H9 (cell line): ENCODE measurements at regions not wholly inside any gene's neighbourhood (a gene's known extent, or its start where the extent isn't known, plus 50 kb on each side); places are given as distances from the start of the nearest gene placed in this dataset.

Experiments
- DNase-seq: peaks from one replicate; pipeline ENCODE4 v3.0.0-alpha.2; 2017
- H2AFZ ChIP-seq: one replicate; pipeline ENCODE4 v1.6.1; 2013; ENCODE audit warnings: mild to moderate bottlenecking, low read length, control low read depth, moderate library complexity
- H2AK5ac ChIP-seq: 2 replicates; pipeline ENCODE4 v1.6.1; 2013; ENCODE audit warnings: low read length, control low read depth, mixed read lengths; ENCODE audit not compliant: insufficient read length
- H2BK120ac ChIP-seq: one replicate; pipeline ENCODE4 v1.6.1; 2013; ENCODE audit warnings: low read depth, mild to moderate bottlenecking, low read length, control low read depth, inconsistent platforms; ENCODE audit not compliant: poor library complexity, severe bottlenecking
- H2BK12ac ChIP-seq: 2 replicates; pipeline ENCODE4 v1.6.1; 2013; ENCODE audit warnings: low read length, control low read depth, mixed read lengths, low read depth; ENCODE audit not compliant: insufficient read length
- H2BK15ac ChIP-seq: 2 replicates; pipeline ENCODE4 v1.6.1; 2013; ENCODE audit warnings: low read depth, low read length, control low read depth
- H2BK20ac ChIP-seq: one replicate; pipeline ENCODE4 v1.6.1; 2013; ENCODE audit warnings: low read depth, mild to moderate bottlenecking, low read length, control low read depth, inconsistent platforms; ENCODE audit not compliant: poor library complexity, severe bottlenecking
- H2BK5ac ChIP-seq: 2 replicates; pipeline ENCODE4 v1.6.1; 2013; ENCODE audit warnings: low read length, control low read depth, mixed read lengths; ENCODE audit not compliant: insufficient read length
- H3K14ac ChIP-seq: 2 replicates; pipeline ENCODE4 v1.6.1; 2013; ENCODE audit warnings: low read length, control low read depth; ENCODE audit not compliant: insufficient read depth
- H3K18ac ChIP-seq: 2 replicates; pipeline ENCODE4 v1.6.1; 2013; ENCODE audit warnings: low read depth, mild to moderate bottlenecking, mixed read lengths, low read length, control low read depth; ENCODE audit not compliant: insufficient read length
- H3K23ac ChIP-seq: 2 replicates; pipeline ENCODE4 v1.6.1; 2013; ENCODE audit warnings: low read length, control low read depth, mixed read lengths, low read depth; ENCODE audit not compliant: insufficient read length
- H3K23me2 ChIP-seq: 2 replicates; pipeline ENCODE4 v1.6.1; 2013; ENCODE audit warnings: low read depth, mild to moderate bottlenecking, mixed read lengths, low read length, control low read depth; ENCODE audit not compliant: insufficient read length, poor library complexity, severe bottlenecking
- H3K27ac ChIP-seq: 2 replicates; pipeline ENCODE4 v1.5.1; 2013; ENCODE audit warnings: low read length, control low read depth, mixed read lengths, low read depth; ENCODE audit not compliant: insufficient read length
- H3K27me3 ChIP-seq: 2 replicates; pipeline ENCODE4 v1.6.1; 2013; ENCODE audit warnings: low read length, control low read depth, inconsistent platforms; ENCODE audit not compliant: insufficient read depth
- H3K4ac ChIP-seq: 2 replicates; pipeline ENCODE4 v1.6.1; 2013; ENCODE audit warnings: low read depth, mild to moderate bottlenecking, control low read depth, inconsistent platforms, low read length, moderate library complexity
- H3K4me1 ChIP-seq: 2 replicates; pipeline ENCODE4 v1.6.1; 2013; ENCODE audit warnings: low read length, control low read depth, inconsistent platforms; ENCODE audit not compliant: insufficient read depth
- H3K4me2 ChIP-seq: 2 replicates; pipeline ENCODE4 v1.6.1; 2013; ENCODE audit warnings: low read length, control low read depth, mixed read lengths; ENCODE audit not compliant: insufficient read length, insufficient read depth
- H3K56ac ChIP-seq: 2 replicates; pipeline ENCODE4 v1.6.1; 2013; ENCODE audit warnings: low read depth, mild to moderate bottlenecking, mixed read lengths, low read length, control low read depth; ENCODE audit not compliant: insufficient read length
- H3K79me1 ChIP-seq: 2 replicates; pipeline ENCODE4 v1.6.1; 2013; ENCODE audit warnings: low read depth, mild to moderate bottlenecking, moderate library complexity, low read length, control low read depth, inconsistent platforms; ENCODE audit not compliant: insufficient read depth, poor library complexity, severe bottlenecking
- H3K79me2 ChIP-seq: 2 replicates; pipeline ENCODE4 v1.6.1; 2013; ENCODE audit warnings: low read length, control low read depth, inconsistent platforms; ENCODE audit not compliant: insufficient read depth
- H3K9ac ChIP-seq: 2 replicates; pipeline ENCODE4 v1.6.1; 2013; ENCODE audit warnings: low read length, control low read depth, mixed read lengths; ENCODE audit not compliant: insufficient read length; ENCODE audit errors: extremely low read depth
- H3K9me3 ChIP-seq: one replicate; pipeline ENCODE4 v1.6.1; 2013; ENCODE audit warnings: low read depth, low read length, inconsistent platforms; ENCODE audit not compliant: control insufficient read depth
- H3T11ph ChIP-seq: one replicate; pipeline ENCODE4 v1.6.1; 2013; ENCODE audit warnings: mild to moderate bottlenecking, low read length, control low read depth, inconsistent platforms
- H4K20me1 ChIP-seq: one replicate; pipeline ENCODE4 v1.6.1; 2013; ENCODE audit not compliant: control insufficient read depth, insufficient read length, insufficient read depth
- H4K5ac ChIP-seq: 2 replicates; pipeline ENCODE4 v1.6.1; 2013; ENCODE audit warnings: low read depth, mild to moderate bottlenecking, mixed read lengths, low read length, control low read depth; ENCODE audit not compliant: insufficient read length
- H4K8ac ChIP-seq: replicated peaks from 2 replicates; pipeline ENCODE4 v1.6.1; 2013; ENCODE audit warnings: low read length, control low read depth, mixed read lengths, low read depth; ENCODE audit not compliant: insufficient read length
- H4K91ac ChIP-seq: 2 replicates; pipeline ENCODE4 v1.6.1; 2013; ENCODE audit warnings: low read depth, mild to moderate bottlenecking, moderate library complexity, mixed read lengths, low read length, control low read depth; ENCODE audit not compliant: insufficient read length
- H3K27ac Mint-ChIP-seq, 3 experiments: 2 replicates in 2 of 3; 3 replicates in 1 of 3; pipeline ENCODE4 v1.8.0; 2020 to 2021; ENCODE audit warnings: mixed read lengths in 3 of 3, mild to moderate bottlenecking in 1 of 3, moderate library complexity in 1 of 3
- H3K27me3 Mint-ChIP-seq: 2 replicates; pipeline ENCODE4 v1.8.0; 2021; ENCODE audit warnings: low read depth, mild to moderate bottlenecking, moderate library complexity, mixed read lengths
- H3K36me3 Mint-ChIP-seq, 3 experiments: 2 replicates in 2 of 3; 3 replicates in 1 of 3; pipeline ENCODE4 v1.8.0; 2020 to 2021; ENCODE audit warnings: low read depth in 3 of 3, mixed read lengths in 3 of 3; ENCODE audit not compliant: insufficient read depth in 1 of 3
- H3K4me1 Mint-ChIP-seq, 2 experiments: 2 replicates each; pipeline ENCODE4 v1.8.0; 2020; ENCODE audit warnings: mixed read lengths in 2 of 2
- H3K4me3 Mint-ChIP-seq, 2 experiments: 2 replicates in 1 of 2; 3 replicates in 1 of 2; pipeline ENCODE4 v1.8.0; 2020 to 2021; ENCODE audit warnings: mild to moderate bottlenecking in 2 of 2, mixed read lengths in 2 of 2, moderate library complexity in 1 of 2
- H3K9me3 Mint-ChIP-seq, 2 experiments: 2 replicates in 1 of 2; 3 replicates in 1 of 2; pipeline ENCODE4 v1.8.0; 2020; ENCODE audit warnings: mild to moderate bottlenecking in 2 of 2, mixed read lengths in 2 of 2, moderate library complexity in 1 of 2
- CTCF ChIP-seq: fragments of 200-600 bp; sonication (generic); conservative IDR thresholded peaks from 3 replicates; pipeline ENCODE4 v1.8.0; 2021; ENCODE audit warnings: antibody characterized with exemption, mild to moderate bottlenecking
- WGBS: extraction: QIAGEN DNeasy Blood & Tissue Kit; methylation state at CpG from one replicate; pipeline ENCODE4 v1.1.7; 2013; ENCODE audit warnings: missing lambda C conversion rate, low lambda C conversion rate, mixed read lengths; ENCODE audit not compliant: insufficient read length; ENCODE audit errors: extremely low coverage; 5-methylcytosine and 5-hydroxymethylcytosine counted together

- Histone ChIP-seq H3K27ac (no peak overlapping the region), H3K4ac (no peak overlapping the region), H4K8ac (no peak overlapping the region), H4K91ac (no peak overlapping the region), H3K23ac (no peak overlapping the region), H3K9me3 (no peaks in the 10 kb centered on the region), H3K18ac (no peak overlapping the region), H3K23me2 (no peaks in the 10 kb centered on the region), H2BK12ac (no peak overlapping the region), H2BK20ac (no peak overlapping the region), H2AFZ (no peak overlapping the region), H2BK120ac (no peak overlapping the region), H2AK5ac (no peak overlapping the region), H3K14ac (no peak overlapping the region), H4K5ac (no peak overlapping the region), H3T11ph (no peak overlapping the region), H3K4me1 (no peaks in the 10 kb centered on the region), H3K79me2 (no peaks in the 10 kb centered on the region), H3K56ac (no peak overlapping the region), H3K27me3 (no peaks in the 10 kb centered on the region), H2BK5ac (no peak overlapping the region), H3K9ac (no peak overlapping the region), H3K79me1 (no peaks in the 10 kb centered on the region), H3K4me2 (no peak overlapping the region), H4K20me1 (no peaks in the 10 kb centered on the region), H2BK15ac (no peak overlapping the region)
- Mint-ChIP-seq H3K9me3 (peaks cover 4 to 5% of the 10 kb centered on the region in 2 experiments), H3K27ac (no peak overlapping the region), H3K27me3 (no peaks in the 10 kb centered on the region; the same call in 1 of the 2 replicates), H3K36me3 (peaks cover 0 to 3% (median 2%) of the 10 kb centered on the region in 3 experiments; a peak in 4 of 7 replicates), H3K4me1 (peaks cover 0 to 5% of the 10 kb centered on the region in 2 experiments; a peak in 2 of 4 replicates), H3K4me3 (no peak overlapping the region)
- no peak for TF ChIP-seq CTCF
- no CpG with 5 or more reads among the region's 2 CpGs for WGBS
- DNase-seq = no peak
Observed at GRCh38 chr4:121237069-121237399, 72.9 kb upstream of the TNIP3 start.
